Urinary bladder (tissue), 4 donors: ENCODE measurements at regions not wholly inside any gene's neighbourhood (a gene's known extent, or its start where the extent isn't known, plus 50 kb on each side); places are given as distances from the start of the nearest gene placed in this dataset. TPM values are rescaled to one million over a fixed set of nuclear protein-coding genes. Genes with fewer than 3 reads are reported as not detected.

Experiments
- DNase-seq: peaks from one replicate; pipeline ENCODE4 v3.0.0-alpha.2; 2015; ENCODE audit errors: extremely low spot score
- H3K27ac ChIP-seq: one replicate; pipeline ENCODE4 v1.5.1; 2013; ENCODE audit warnings: low read depth, mild to moderate bottlenecking, moderate library complexity
- H3K36me3 ChIP-seq: one replicate; pipeline ENCODE4 v1.6.1; 2013; ENCODE audit warnings: mild to moderate bottlenecking, moderate library complexity; ENCODE audit not compliant: insufficient read depth
- H3K4me1 ChIP-seq: one replicate; pipeline ENCODE4 v1.6.1; 2013; ENCODE audit warnings: mild to moderate bottlenecking, moderate library complexity; ENCODE audit not compliant: insufficient read depth
- H3K4me3 ChIP-seq: one replicate; pipeline ENCODE4 v1.5.1; 2013; ENCODE audit warnings: low read depth, low read length
- WGBS: extraction: QIAGEN DNeasy Blood & Tissue Kit; methylation state at CpG from one replicate; pipeline ENCODE4 v1.1.7; 2013; 5-methylcytosine and 5-hydroxymethylcytosine counted together
- small RNA-seq: library from RNA; depleted of rRNA; stranded (forward); fragments of <200 nt; gene quantifications from one replicate; pipeline ENCODE3, GENCODE V24; 2014
- donor health status: healthy with polysubstance abuse.
- donor health status: healthy.

GRCh38 chr15:77695548-77695947 is 62.8 kb upstream of the LINGO1 start:
- no peaks in the 10 kb centered on the region for H3K4me1 ChIP-seq
- DNase-seq = no peak
- WGBS = 61% methylated on average over 6 of the region's 6 CpGs
- no peaks in the 10 kb centered on the region for H3K36me3 ChIP-seq
- no peak overlapping the region for H3K27ac ChIP-seq
- no peak overlapping the region for H3K4me3 ChIP-seq

- Histone ChIP-seq H3K4me1 (no peaks in the 10 kb centered on the region), H3K27ac (no peak overlapping the region), H3K36me3 (no peaks in the 10 kb centered on the region), H3K4me3 (no peak overlapping the region)
- DNase-seq = no peak
- WGBS = 69% methylated on average over 5 of the region's 5 CpGs
Measured at GRCh38 chr15:77693576-77693975, 60.9 kb upstream of the LINGO1 start.

DNA sequence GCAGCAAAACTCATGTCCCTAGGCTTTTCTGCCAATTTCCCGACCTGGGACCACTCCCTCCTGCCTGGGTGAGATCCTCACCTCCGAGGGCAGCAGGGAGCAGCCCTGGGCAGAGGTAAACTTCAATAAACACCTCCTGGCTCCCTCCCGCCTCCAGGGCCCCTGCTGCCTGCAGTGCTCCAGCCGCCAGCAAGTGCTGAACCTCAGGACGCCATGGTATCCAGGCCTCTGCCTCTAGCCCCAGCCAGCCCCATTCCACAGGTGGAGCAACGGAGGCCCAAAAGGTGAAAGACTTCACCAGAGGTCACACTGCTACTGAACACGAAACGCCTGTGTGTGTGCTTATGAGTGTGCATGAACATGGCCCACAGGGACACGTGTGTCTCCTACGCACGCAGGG is 59.9 kb upstream of the LINGO1 start:
- WGBS = 61% methylated on average over 11 of the region's 11 CpGs
- Histone ChIP-seq H3K36me3 (no peaks in the 10 kb centered on the region), H3K4me3 (no peak overlapping the region), H3K4me1 (no peaks in the 10 kb centered on the region), H3K27ac (no peak overlapping the region)
- DNase-seq = no peak

GRCh38 chr15:77691607-77692006 is 58.9 kb upstream of the LINGO1 start:
- DNase-seq = no peak
- Histone ChIP-seq H3K27ac (no peak overlapping the region), H3K4me1 (no peaks in the 10 kb centered on the region), H3K4me3 (no peak overlapping the region), H3K36me3 (no peaks in the 10 kb centered on the region)
- WGBS = 76% methylated on average over 14 of the region's 14 CpGs

DNA sequence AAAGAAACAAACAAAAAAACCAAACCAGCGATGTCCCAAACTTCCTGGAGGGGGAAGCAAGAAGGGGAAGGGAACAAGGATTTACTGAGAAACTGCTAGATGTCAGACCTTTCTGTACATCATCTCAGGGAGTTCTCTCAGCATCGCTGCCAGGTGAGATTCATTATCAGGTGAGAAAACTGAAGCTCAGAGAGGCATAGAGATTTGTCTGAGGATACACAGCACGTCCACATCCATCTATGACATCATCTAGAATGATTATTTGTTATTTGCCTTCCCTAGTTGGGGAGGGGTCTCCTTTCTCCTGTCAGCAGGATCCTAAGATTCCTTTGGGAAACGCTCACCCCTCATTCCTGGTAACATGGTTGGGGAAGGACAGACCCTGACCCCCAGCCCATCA is 57.1 kb upstream of the LINGO1 start:
- Histone ChIP-seq H3K27ac (no peak overlapping the region), H3K4me3 (no peak overlapping the region), H3K4me1 (no peaks in the 10 kb centered on the region), H3K36me3 (no peaks in the 10 kb centered on the region)
- no peak for DNase-seq
- WGBS = 75% methylated on average over 4 of the region's 4 CpGs

DNA sequence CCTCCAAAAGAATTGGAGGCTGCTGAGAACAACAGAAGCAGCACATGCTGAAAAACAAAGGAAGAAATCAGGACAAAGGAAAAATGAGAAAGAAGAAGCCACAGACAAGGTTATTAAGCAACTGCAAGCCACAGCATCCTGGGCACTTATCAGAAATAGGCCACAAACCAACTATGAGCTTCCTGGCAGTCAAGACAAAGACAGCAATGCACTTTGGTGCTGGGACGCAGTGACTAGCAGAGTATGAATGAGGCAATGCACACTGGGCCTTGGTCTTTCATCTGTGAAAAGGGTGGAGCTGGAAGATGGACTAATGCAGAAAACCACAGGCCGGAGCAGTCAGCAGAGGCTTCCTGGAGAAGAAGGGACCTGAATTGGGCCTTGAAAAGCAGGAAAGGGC is 56.0 kb upstream of the LINGO1 start:
- 86% methylated on average over 2 of the region's 2 CpGs for WGBS
- DNase-seq = no peak
- H3K27ac ChIP-seq = no peak overlapping the region
- no peaks in the 10 kb centered on the region for H3K4me1 ChIP-seq
- no peak overlapping the region for H3K4me3 ChIP-seq
- no peaks in the 10 kb centered on the region for H3K36me3 ChIP-seq

- no peak for DNase-seq
- H3K4me1 ChIP-seq = no peaks in the 10 kb centered on the region
- H3K36me3 ChIP-seq = no peaks in the 10 kb centered on the region
- 70% methylated on average over 8 of the region's 8 CpGs for WGBS
- no peak overlapping the region for H3K27ac ChIP-seq
- H3K4me3 ChIP-seq = no peak overlapping the region
Measured at GRCh38 chr15:77688266-77688665, 55.6 kb upstream of the LINGO1 start.

GRCh38 chr15:77685082-77685815 is 52.5 kb upstream of the LINGO1 start:
- no peaks in the 10 kb centered on the region for H3K4me1 ChIP-seq
- H3K4me3 ChIP-seq = no peak overlapping the region
- H3K27ac ChIP-seq = no peak overlapping the region
- no peaks in the 10 kb centered on the region for H3K36me3 ChIP-seq
- 81% methylated on average over 7 of the region's 7 CpGs for WGBS
- DNase-seq = no peak

DNA sequence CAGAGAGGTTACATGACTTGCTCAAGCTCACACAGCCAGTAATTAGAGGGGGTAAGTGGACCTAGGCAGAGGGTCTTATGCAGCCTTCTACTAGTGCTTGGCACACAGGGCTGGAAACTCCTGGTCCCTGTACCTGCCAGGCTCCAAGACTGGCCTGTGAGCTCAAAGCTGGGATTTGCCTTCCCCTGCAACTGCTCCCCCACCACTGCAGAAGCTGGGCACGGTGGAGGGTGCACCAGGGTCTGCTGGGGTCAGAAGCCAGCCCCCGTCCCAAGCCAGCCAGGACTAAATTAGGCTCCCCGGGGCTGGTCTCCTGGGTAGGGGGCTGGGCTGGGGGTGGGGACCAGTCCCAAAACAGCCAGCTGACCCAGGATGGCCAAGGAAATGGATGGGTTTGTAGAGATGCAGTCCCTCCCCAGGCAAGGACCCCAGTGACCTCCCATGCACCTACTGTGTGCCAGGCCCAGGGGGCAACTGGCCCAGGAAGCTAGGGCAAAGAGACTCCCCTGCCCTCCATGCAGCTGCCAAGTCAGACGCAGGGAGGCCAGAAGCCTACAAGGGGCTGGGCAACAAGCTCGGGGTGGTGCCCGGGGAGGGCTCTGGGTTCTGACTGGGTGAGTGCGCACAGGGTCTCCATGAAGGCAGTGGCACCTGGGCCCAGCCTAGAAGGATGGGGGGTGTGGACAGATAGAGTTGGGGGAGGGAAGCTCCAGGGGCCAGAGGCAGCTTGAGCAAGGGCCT is 51.8 kb upstream of the LINGO1 start:
- Histone ChIP-seq H3K4me1 (no peaks in the 10 kb centered on the region), H3K27ac (no peak overlapping the region), H3K4me3 (no peak overlapping the region), H3K36me3 (no peaks in the 10 kb centered on the region)
- 77% methylated on average over 7 of the region's 7 CpGs for WGBS
- no peak for DNase-seq

- Histone ChIP-seq H3K27ac (no peak overlapping the region), H3K4me1 (no peaks in the 10 kb centered on the region), H3K4me3 (no peak overlapping the region), H3K36me3 (no peaks in the 10 kb centered on the region)
- WGBS = 33% methylated on average over 9 of the region's 9 CpGs
- DNase-seq = no peak
Measured at GRCh38 chr15:77682564-77682963, 49.9 kb upstream of the LINGO1 start.

Small RNAs in the stretch of these regions (small RNA-seq; reads per million reads assigned to genes)
- gene RN7SL214P = not detected
